B cell (primary cell): ENCODE measurements at regions not wholly inside any gene's neighbourhood (a gene's known extent, or its start where the extent isn't known, plus 50 kb on each side); places are given as distances from the start of the nearest gene placed in this dataset.

Source experiments
- CTCF ChIP-seq: fragments of 200-600 bp; IDR thresholded peaks from one replicate; pipeline ENCODE4 v1.8.0; 2022; ENCODE audit warnings: antibody characterized with exemption, mild to moderate bottlenecking
- EZH2 ChIP-seq: IDR thresholded peaks from 2 replicates; pipeline ENCODE4 v1.6.1; 2012; ENCODE audit warnings: borderline replicate concordance, low read depth, mild to moderate bottlenecking, moderate library complexity, low read length; ENCODE audit not compliant: insufficient read depth, poor library complexity, severe bottlenecking

- no peak for TF ChIP-seq CTCF
- TF ChIP-seq EZH2: no peak
Measured at GRCh38 chr11:109677231-109677630, 255.2 kb downstream of the C11orf87 start.
